LoVo (cell line): ENCODE measurements at regions not wholly inside any gene's neighbourhood (a gene's known extent, or its start where the extent isn't known, plus 50 kb on each side); places are given as distances from the start of the nearest gene placed in this dataset.
"Not testable (repeated sequence)": the region's sequence is repeated elsewhere in the genome, so short reads cannot be mapped to it uniquely, and the experiment has no call there.

Experiments
- DNase-seq: peaks from one replicate; pipeline ENCODE4 v3.0.0-alpha.2; 2016; ENCODE audit warnings: low spot score

GRCh38 chr7:9210114-9210513, 776.7 kb downstream of the NXPH1 start:
- no peak for DNase-seq

- DNase-seq = no peak
Measured at GRCh38 chr7:9217204-9217603, 783.8 kb downstream of the NXPH1 start.

GRCh38 chr7:9226500-9226899, 793.1 kb downstream of the NXPH1 start:
- no peak for DNase-seq

DNA sequence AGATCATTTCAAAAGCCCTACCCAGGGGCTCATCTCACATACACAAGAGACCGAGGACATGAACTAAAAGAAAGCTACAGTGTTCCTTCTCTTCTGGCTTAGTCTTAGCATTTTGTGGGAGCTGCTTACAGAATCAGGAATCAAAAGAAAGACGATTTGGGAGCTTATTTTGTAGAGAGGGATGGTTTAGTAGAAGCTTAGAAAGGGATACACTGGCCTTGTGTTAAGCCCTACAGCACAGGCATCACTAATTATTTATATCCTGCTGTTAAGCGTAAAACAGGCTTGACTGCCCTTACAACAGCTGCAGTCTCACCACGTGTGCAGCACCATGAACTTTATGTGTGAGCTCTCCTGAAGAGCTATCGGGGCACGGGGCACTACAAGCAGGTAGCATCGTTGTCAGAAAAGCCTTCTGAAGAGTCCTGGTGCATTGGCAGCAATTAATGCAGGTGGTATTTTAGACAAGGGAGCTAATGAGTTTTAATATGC, 798.3 kb downstream of the NXPH1 start:
- DNase-seq = no peak

GRCh38 chr7:9240001-9240400, 806.6 kb downstream of the NXPH1 start:
- no peak for DNase-seq

- DNase-seq = no peak
Measured at GRCh38 chr7:9241826-9242225, 808.4 kb downstream of the NXPH1 start.

DNA sequence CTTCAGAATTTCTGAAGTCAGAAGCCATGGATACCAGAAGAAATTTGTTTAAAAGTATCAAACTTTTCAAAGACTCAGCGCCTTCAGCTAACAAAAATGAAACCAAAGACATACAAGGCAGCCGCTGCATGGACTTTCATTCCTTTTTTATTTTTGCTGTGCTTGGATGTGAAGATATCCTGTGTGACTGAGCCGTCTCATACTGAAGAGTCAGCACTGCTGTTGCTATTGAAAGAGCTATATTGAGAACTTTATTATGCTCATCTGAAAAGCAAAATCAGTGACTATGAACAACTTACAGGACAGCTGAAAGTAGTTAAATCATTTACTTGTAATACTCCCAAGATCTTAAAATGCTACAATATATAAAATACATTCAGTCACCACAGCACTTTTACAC, 809.2 kb downstream of the NXPH1 start:
- no peak for DNase-seq

- DNase-seq = no peak
Measured at GRCh38 chr7:9250876-9251275, 817.5 kb downstream of the NXPH1 start.

GRCh38 chr7:9264395-9264794, 831.0 kb downstream of the NXPH1 start:
- DNase-seq = no peak

- no peak for DNase-seq
Measured at GRCh38 chr7:9280088-9280487, 846.7 kb downstream of the NXPH1 start.

DNA sequence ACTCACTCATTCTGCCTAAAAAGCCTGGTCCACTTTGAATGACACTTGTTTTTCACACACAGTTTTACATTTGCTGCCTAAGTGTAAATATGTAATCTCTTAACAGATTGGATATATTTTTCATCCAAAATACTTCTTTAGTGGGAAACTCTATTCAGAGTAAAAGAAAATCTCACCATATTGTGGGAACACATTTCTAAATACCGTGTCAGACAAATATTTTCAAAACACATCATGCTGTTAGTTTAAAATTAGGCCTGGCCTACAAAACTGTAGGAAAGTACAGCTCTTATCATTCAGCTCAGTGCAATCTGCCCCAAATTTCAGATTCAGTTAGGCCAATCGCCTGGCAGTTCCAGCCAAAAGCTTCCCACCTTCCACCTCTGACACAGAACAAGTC, 849.8 kb downstream of the NXPH1 start:
- no peak for DNase-seq

DNA sequence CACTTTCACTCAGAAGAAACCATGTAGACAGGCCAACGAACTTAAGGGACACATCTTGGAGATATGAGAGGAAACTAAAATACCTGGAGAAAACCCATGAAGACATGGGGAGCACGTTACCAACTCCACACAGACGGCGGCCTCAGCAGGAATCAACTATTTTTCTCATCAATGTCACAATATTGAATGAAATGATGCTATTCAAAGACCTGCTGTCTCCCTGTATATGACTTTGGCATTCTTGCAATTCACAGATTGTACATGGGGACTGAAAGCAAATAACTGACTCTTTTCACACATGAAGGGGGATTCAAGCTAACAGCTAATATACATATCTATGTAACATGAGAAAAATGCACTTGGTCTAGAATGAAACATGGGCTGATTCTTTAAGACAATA, 869.0 kb downstream of the NXPH1 start:
- DNase-seq = no peak

DNA sequence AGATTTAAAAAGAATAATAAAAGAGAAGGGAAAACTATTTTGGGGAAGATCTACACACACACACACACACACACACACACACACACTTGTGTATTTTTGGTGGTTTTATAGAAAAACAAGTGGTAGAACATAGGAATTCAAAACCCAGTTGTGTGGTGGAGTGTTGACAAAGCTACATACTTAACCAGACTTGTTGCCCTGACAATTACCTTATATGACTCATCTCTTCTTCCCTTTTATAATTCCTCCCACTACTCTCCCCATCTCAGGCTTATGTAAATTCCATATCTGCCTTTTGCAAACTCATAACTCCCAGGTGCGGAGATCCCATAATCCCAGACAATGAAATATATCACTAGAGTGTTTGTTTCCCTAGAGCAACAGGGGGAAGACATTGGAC, 873.7 kb downstream of the NXPH1 start:
- no peak for DNase-seq

DNA sequence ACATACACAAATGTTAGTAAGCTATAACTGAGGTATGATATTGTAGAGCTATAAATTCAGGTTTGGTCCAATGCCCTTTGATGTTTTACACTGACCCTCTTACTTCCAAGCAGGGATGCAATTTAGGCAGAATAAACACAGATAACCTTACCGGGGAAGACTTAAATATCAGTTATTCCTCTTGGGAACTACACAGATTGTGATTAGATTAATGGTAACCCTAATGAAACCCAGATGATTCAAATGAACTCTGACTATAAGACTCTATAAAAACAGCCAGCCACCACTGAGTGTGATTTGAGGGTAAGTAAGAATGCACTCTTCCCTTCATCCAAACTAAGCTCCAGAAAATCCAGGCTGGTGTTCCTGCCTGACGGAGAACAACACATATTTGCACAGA, 891.1 kb downstream of the NXPH1 start:
- no peak for DNase-seq

GRCh38 chr7:9328296-9328695, 894.9 kb downstream of the NXPH1 start:
- no peak for DNase-seq

DNA sequence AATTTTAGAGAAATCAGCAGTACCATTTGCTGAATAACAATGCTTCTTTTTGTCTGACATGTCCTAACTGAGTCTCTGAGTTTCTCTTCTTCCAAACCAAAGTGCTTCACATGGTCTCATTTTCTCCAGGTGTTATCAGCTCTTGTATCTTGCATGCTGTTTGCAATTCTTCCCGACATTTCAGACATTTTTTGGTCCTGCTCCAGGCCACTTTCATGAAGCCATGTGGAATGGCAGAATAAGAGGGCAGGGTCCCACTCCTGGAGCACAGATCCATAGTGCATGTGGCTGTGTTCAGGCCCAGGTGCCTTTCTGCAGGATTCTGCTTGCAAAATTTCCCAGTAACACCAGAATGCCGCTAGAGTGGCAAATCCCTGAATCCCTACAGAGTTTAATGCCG, 916.2 kb downstream of the NXPH1 start:
- DNase-seq = no peak

DNA sequence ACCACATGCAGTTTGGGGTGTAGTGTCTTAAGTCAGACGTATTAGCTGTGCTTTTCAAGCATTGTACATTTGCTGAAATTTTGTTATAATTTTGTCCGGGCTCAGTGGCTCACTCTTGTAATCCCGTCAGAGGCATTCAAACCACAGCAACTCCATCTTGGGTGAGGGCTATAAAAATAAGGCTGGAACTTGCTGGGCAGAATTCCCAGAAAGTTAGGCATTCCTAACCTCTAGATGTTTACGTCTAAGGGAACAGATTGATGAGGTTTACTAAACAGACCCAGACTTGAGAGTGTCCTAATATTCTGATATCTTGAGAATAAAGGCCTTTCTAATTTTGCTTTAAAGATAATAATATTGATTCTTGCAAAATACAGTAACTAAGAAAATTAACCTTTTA, 957.8 kb downstream of the NXPH1 start:
- DNase-seq = no peak

GRCh38 chr7:9391984-9392383, 958.6 kb downstream of the NXPH1 start:
- no peak for DNase-seq

- DNase-seq = not testable (repeated sequence)
Measured at GRCh38 chr7:9404386-9404785, 971.0 kb downstream of the NXPH1 start.

- DNase-seq = no peak
Measured at GRCh38 chr7:9407816-9408215, 974.4 kb downstream of the NXPH1 start.

GRCh38 chr7:9453521-9453920, 1020.1 kb downstream of the NXPH1 start:
- DNase-seq = no peak

- peak; percentile 14 for DNase-seq
Measured at GRCh38 chr7:9488555-9488954, 1055.1 kb downstream of the NXPH1 start.

- no peak for DNase-seq
Measured at GRCh38 chr7:9498303-9498702, 1064.9 kb downstream of the NXPH1 start.

DNA sequence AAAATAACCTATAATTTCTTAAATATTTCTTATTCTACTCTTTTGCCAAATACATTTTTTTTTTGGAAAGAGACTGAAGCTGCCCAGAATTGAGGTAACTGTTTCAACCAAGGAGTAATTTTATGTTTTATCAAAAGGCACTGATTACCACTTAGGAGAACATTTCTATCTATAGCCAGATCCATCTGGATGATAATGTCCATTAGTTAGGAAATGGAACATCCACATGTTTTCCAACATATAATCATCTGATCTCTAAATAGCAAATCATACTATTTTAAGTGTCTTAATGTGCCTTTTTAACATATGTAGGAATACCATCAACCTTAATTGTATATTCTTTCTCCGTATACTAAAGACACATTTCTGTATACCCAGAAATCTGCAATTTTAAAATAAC, 1068.9 kb downstream of the NXPH1 start:
- no peak for DNase-seq

DNA sequence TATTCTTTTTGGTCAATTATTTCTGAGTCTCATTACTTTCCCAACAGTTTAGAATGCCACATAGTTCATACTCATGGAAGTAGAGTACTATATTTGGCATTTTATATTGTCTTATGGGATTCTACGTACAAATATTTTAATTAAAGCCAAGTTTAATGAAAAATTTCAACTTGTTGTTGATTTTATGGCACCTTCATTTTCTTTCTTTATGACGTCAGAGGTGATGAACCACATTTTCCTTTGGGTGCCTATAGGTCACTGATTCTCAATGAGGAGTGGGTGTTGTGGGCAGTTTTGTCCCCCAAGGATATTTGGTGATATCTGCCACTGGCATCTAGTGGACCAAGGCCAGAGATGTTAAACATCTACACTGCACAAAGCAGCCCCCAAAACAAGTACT, 1071.3 kb downstream of the NXPH1 start:
- no peak for DNase-seq
